ENCODE measurements at regions not wholly inside any gene's neighbourhood (a gene's known extent, or its start where the extent isn't known, plus 50 kb on each side); places are given as distances from the start of the nearest gene placed in this dataset.

GRCh38 chr16:87012954-87013938 lies 303.9 kb downstream of the C16orf95 start:
- TF ChIP-seq, protein P1, sequence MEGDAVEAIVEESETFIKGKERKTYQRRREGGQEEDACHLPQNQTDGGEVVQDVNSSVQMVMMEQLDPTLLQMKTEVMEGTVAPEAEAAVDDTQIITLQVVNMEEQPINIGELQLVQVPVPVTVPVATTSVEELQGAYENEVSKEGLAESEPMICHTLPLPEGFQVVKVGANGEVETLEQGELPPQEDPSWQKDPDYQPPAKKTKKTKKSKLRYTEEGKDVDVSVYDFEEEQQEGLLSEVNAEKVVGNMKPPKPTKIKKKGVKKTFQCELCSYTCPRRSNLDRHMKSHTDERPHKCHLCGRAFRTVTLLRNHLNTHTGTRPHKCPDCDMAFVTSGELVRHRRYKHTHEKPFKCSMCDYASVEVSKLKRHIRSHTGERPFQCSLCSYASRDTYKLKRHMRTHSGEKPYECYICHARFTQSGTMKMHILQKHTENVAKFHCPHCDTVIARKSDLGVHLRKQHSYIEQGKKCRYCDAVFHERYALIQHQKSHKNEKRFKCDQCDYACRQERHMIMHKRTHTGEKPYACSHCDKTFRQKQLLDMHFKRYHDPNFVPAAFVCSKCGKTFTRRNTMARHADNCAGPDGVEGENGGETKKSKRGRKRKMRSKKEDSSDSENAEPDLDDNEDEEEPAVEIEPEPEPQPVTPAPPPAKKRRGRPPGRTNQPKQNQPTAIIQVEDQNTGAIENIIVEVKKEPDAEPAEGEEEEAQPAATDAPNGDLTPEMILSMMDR (IDR thresholded peaks at IDR 0.05), result no peak
- TF ChIP-seq SP1 (CRISPR knock-in tag; conservative IDR thresholded peaks at IDR 0.05), result no peak
- no peak for TF ChIP-seq TEAD4 (CRISPR knock-in tag; IDR thresholded peaks at IDR 0.05)
- TF ChIP-seq FOXP1 (CRISPR knock-in tag; IDR thresholded peaks at IDR 0.05; ENCODE audit: borderline replicate concordance), result no peak
- 0 out of 2 replicates have a peak, but pooled peaks have one; percentile 42 for TF ChIP-seq MAX (CRISPR knock-in tag; IDR thresholded peaks at IDR 0.05)
- TF ChIP-seq, protein P2, sequence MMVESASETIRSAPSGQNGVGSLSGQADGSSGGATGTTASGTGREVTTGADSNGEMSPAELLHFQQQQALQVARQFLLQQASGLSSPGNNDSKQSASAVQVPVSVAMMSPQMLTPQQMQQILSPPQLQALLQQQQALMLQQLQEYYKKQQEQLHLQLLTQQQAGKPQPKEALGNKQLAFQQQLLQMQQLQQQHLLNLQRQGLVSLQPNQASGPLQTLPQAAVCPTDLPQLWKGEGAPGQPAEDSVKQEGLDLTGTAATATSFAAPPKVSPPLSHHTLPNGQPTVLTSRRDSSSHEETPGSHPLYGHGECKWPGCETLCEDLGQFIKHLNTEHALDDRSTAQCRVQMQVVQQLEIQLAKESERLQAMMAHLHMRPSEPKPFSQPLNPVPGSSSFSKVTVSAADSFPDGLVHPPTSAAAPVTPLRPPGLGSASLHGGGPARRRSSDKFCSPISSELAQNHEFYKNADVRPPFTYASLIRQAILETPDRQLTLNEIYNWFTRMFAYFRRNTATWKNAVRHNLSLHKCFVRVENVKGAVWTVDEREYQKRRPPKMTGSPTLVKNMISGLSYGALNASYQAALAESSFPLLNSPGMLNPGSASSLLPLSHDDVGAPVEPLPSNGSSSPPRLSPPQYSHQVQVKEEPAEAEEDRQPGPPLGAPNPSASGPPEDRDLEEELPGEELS (CRISPR knock-in tag; IDR thresholded peaks at IDR 0.05), result no peak
- TF ChIP-seq GABPB1 (CRISPR knock-in tag; IDR thresholded peaks at IDR 0.05), result no peak
- no peak for TF ChIP-seq IRF1 (CRISPR knock-in tag; IDR thresholded peaks at IDR 0.05)
- no peak for TF ChIP-seq IRF2 (CRISPR knock-in tag; IDR thresholded peaks at IDR 0.05; ENCODE audit: borderline replicate concordance, low read depth)
- TF ChIP-seq, protein P3, sequence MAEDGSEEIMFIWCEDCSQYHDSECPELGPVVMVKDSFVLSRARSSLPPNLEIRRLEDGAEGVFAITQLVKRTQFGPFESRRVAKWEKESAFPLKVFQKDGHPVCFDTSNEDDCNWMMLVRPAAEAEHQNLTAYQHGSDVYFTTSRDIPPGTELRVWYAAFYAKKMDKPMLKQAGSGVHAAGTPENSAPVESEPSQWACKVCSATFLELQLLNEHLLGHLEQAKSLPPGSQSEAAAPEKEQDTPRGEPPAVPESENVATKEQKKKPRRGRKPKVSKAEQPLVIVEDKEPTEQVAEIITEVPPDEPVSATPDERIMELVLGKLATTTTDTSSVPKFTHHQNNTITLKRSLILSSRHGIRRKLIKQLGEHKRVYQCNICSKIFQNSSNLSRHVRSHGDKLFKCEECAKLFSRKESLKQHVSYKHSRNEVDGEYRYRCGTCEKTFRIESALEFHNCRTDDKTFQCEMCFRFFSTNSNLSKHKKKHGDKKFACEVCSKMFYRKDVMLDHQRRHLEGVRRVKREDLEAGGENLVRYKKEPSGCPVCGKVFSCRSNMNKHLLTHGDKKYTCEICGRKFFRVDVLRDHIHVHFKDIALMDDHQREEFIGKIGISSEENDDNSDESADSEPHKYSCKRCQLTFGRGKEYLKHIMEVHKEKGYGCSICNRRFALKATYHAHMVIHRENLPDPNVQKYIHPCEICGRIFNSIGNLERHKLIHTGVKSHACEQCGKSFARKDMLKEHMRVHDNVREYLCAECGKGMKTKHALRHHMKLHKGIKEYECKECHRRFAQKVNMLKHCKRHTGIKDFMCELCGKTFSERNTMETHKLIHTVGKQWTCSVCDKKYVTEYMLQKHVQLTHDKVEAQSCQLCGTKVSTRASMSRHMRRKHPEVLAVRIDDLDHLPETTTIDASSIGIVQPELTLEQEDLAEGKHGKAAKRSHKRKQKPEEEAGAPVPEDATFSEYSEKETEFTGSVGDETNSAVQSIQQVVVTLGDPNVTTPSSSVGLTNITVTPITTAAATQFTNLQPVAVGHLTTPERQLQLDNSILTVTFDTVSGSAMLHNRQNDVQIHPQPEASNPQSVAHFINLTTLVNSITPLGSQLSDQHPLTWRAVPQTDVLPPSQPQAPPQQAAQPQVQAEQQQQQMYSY (CRISPR knock-in tag; IDR thresholded peaks at IDR 0.05), result no peak
- no peak for TF ChIP-seq NFYB (CRISPR knock-in tag; conservative IDR thresholded peaks at IDR 0.05; ENCODE audit: low read depth)
